ENCODE measurements at regions not wholly inside any gene's neighbourhood (a gene's known extent, or its start where the extent isn't known, plus 50 kb on each side); places are given as distances from the start of the nearest gene placed in this dataset.

GRCh38 chr5:30390095-30390494 lies 803.4 kb upstream of the CDH6 start:
- TF ChIP-seq POLR2A (IDR thresholded peaks at IDR 0.05): no peak
- no peak for TF ChIP-seq EP300 (IDR thresholded peaks at IDR 0.05)

All from ovary (tissue), 1 donor.